ENCODE measurements at regions not wholly inside any gene's neighbourhood (a gene's known extent, or its start where the extent isn't known, plus 50 kb on each side); places are given as distances from the start of the nearest gene placed in this dataset.

- no peak for TF ChIP-seq EZH2 (IDR thresholded peaks at IDR 0.05; ENCODE audit: borderline replicate concordance, insufficient read depth, low read depth, low read length, poor library complexity, severe bottlenecking)
- TF ChIP-seq CTCF (IDR thresholded peaks at IDR 0.05): no peak
Measured at GRCh38 chr6:168905451-168906090, 348.1 kb downstream of the THBS2 start.

All from B cell (primary cell).